Activated T-helper 9 cell treated with anti-CD3 and anti-CD28 coated beads, Interleukin-2, amount 50 U/mL, for 16 hours (primary cell): ENCODE measurements at regions not wholly inside any gene's neighbourhood (a gene's known extent, or its start where the extent isn't known, plus 50 kb on each side); places are given as distances from the start of the nearest gene placed in this dataset.
"Not testable (repeated sequence)": the region's sequence is repeated elsewhere in the genome, so short reads cannot be mapped to it uniquely, and the experiment has no call there.

Experiments used
- DNase-seq: peaks from one replicate; pipeline ENCODE4 v3.0.0-alpha.2; 2020; ENCODE audit warnings: low read depth

DNA sequence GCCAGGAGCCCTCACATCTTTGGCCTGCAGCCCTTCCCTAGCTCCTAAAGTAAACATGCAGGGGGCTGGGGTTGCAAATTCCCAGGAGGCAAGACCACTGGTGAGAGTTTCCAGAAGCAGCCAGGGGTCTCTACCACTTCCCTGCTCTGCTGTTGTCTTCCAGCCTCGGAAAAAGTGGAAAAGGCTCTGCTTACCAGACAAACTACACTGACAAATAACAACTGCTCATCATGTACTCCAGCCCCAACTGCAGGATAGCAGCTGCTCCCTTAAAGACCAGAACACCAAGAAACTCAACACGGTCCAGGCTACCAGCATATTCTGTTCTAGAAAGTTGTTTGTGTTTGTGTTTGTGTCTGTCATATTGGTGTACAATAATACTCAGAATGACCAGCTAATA is 187.5 kb upstream of the MARCKS start:
- DNase-seq, result no peak

DNA sequence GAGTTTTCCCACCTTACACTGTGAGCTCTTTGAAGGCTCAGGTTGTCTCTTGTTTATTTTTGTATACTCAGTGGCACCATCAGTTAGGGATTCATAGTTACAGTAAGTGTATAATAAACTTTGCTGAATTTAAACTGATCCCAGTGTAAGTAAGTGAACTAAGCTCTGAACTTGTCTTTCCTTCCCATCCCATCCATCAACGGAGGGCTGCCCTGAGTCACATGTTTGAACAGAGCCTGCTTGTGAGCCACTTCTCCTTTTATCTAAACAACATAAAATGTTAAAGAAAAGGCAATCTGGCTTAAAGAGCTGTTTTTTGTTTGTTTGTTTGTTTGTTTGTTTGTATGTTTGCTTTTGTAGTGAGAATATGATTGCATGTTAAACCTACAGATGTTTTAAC is 185.7 kb upstream of the MARCKS start:
- no peak for DNase-seq

DNA sequence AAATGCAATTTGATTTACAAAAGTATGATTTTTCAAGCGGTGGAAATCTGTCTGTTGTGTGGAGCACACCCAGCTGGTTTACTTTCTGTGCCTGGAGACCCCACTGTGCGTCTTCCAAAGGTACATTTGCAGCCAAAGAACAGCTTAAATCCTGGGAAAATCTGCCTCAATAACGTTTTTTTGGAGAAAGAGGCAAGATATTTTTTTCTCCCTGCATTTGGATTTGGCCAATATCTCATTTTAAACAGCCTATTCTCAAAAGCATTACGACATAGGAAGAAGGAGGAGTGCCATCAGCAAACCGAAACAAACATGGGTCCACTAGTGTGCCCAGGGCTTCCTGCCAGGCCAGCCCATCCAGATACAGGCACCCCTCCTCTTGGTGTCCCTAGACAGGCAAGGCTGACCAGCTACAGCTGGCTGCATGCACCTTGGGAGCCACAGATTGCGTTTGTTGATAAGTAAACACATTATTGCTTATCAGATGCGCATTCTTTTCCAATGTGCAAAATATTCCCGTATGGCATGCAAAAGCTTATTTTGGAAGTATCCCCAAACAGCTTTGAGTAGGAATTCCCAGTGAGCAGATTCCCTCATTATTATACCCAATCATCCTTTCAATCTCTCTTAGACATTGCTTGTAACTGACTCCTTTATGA is 184.5 kb upstream of the MARCKS start:
- DNase-seq, result no peak

DNA sequence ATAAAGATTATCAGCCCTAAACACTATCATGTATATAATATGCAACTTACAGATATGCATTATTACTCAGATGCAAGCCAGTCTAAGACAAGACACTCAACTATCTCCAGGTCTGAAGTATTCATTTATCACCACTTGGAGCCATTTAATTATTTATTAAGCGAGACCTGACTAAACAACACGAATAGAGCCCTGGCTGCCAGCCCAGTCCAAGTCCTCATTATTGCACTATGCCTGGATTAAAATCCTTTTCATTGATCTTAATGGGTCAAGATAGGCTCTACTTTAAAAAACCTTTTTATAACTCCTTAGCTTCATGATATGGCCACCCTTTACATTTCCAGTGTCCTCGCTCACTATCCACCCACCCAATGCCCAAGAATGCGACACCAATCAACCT is 183.1 kb upstream of the MARCKS start:
- DNase-seq, result no peak

DNA sequence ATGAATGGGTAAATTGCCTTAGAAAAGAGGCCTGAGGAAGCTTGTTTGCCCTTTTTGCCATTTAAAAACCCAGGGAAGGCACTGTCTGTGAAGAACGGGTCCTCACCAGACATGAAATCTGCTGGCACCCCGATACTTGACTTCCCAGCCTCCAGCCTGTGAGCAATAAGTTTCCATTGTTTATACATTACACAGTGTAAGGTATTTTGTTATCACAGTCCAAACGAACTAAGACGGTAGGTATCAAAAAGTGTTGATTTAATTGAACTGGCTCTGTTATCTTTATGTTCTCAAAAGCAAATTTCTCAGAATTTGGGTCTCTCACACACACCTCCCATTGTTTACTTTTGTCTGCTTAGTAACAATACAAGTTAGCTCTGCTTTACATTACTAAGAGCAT is 181.1 kb upstream of the MARCKS start:
- no peak for DNase-seq

DNA sequence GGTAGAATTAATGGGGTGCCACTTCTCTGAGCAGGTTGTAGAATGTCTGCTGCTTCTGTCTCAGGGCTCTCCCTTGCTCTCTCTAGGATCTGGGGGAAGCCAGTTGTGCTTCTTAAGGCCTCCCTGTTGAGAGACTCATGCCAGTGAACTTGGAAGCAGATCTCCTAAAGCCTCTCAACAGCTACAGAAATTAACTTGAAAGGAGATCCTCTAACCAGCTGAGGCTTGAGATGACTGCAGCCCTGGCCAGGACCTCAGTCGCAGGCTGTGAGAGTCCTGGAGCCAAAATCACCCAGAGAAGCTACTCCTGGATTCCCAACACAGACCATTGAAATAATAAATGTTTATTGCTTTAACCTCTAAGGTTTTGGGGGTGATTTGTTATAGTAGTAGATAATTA is 180.2 kb upstream of the MARCKS start:
- DNase-seq, result no peak

DNA sequence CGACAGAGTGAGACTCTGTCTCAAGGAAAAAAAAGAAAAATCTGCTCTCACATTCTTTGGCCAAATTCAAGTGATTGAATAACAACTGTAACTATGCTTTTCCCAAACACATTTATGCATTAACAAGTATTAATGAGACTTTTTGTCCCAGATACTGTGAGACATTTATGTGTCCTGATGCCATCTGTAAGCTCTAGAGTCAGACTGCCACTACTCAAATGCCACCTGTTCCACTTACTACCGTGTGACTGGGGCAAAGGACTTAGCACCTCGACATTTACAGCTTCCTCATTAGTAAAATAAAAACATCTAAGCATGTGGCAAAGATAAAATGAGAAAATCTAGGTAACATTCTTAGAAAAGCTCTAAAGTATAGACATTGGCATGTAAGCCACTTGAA is 178.1 kb upstream of the MARCKS start:
- no peak for DNase-seq

DNA sequence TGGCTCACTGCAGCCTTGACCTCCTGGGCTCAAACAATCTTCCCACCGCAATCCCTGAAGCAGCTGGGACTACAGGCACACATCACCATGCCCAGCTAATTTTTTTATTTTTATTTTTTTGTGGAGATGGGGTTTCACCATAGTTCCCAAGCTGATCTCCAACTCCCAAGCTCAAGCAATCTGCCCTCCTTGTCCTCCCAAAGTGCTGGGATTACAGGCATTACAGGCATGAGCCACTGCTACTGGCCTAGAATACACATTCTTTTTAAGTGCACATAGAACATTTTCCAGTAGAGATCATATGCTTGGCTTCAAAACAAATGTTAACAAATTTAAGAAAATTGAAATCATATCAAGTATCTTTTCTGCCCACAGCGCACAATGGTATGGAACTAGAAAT is 176.8 kb upstream of the MARCKS start:
- no peak for DNase-seq

DNA sequence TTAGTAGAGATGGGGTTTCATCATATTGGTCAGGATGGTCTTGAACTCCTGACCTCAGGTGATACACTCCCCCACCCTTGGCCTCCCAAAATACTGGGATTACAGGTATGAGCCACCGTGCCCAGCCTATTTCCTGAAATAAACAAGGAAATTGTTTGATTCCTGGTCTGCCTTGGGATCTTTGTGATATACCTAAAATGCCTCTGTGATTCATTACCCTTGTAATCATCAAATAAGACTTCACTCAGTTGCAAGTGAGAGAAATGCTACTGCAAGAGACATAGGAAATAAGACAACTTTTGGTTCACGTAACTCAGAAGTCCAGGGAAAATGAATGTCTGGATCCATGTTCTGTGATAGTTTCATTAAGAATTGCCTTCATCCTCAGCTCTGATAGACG is 173.2 kb upstream of the MARCKS start:
- no peak for DNase-seq

DNA sequence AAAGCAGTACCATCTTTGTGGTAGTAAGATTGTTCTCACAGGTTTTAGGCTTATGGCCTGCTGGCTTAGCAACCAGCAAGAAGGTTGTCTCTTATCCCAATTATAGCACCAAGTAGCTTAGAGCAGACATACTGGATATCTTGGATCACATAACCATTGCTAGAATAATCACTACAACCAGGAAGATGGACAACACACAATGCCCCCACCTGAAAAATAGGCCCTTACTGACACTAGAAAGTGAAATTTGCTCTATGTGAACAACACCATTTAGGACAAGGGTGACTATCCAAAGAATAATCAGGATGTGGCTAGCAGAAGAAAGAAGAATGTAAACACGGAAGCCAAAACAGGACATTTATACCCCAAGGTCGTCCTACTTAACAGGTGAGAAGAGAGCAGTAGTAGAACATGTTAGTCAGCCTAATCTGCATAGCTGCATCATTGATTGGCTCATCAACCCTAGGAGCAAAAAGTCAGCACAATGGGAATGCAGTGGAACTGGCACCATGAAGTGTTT is 172.7 kb upstream of the MARCKS start:
- DNase-seq, result no peak

DNA sequence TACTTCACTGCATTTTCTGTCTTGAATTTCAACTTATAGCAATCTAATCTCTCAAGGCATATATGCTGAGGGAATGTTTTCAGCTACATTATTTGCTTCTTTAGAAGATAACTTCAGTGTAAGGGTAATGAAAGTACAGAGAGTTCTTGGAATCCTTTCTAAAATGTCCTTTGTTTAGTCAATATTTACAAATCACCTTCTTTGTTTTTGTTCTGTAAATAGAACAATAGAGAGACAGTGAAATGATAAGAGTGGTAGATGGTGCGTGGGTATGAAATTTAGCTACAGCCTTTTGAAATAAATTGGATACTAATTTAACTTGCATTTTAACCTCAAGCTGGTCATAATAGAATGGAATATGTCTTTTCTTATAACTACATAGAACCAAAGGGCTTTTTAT is 171.1 kb upstream of the MARCKS start:
- DNase-seq, result no peak

DNA sequence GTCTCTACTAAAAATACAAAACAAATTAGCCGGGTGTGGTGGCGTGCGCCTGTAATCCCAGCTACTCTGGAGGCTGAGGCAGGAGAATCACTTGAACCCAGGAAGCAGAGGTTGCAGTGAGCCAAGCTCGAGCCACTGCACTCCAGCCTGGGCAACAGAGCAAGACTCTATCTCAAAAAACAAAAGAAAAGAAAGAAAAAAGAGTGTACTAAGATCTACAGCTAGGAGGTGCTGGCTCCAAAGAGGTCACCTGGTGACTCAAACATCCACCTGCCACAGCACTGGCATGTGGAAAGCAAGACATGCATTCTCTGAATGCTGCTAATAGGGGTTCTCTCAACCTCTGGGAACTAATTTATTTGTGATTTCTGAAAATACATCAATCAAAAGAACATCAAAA is 167.5 kb upstream of the MARCKS start:
- not testable (repeated sequence) for DNase-seq

DNA sequence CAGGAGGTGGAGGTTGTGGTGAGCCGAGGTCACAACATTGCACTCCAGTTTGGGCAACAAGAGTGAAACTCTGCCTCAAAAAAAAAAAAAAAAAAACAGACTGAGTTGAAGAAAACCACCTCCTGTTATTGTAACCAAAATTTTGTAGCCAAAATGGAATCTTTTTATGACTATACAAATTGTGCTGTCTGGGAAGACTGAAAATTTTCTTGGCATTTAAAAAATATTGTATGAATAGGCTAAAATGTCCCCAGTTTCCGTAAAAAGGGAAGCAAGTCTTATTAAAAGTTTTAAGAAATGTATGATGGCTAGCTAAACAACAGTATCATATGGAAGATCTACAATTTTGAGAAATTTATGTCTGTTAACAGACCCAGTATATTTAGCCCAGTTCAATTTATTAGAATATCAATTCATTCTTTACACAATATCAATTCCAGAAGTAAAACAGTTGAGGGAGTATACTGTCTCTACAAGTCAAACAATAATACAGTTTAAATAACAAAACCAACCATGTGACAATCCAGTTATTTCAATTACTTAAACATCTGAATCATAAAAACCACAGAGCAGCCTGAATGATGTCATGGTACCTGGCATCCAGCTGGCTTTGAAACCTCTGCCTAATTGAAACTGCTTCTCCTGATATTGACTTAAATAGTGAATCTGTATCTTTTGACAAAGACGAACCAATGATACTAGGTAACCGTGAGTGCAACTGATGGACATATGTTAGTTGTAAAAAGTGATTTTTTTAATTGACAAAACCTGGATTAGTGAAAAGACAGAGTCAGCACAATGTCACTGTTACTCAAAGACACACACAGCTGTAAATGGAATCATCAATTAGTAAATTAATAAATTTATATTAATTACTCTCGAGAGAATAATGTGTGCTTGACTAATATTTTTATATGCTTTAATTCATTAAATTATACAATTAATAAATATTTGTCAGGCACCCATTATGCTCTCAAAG is 166.6 kb upstream of the MARCKS start:
- no peak for DNase-seq

DNA sequence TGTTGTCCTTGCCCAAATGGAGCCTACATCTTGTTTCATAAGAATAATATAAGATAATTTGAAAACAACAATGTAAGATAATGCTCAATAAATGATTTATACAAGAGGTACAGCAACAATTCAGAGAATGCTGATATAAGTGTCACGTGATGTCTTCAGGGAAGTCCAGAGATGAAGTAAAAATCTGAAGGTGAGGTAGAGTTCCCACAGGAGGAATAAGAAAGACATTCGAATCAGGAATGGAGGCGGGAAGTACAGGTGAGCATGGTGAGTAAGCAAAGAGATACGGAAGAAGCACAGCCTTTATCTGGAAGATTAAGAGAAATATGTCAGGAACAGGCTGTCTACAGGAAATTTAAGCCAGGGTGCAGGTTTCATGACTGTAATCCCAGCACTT is 165.9 kb upstream of the MARCKS start:
- DNase-seq, result no peak

DNA sequence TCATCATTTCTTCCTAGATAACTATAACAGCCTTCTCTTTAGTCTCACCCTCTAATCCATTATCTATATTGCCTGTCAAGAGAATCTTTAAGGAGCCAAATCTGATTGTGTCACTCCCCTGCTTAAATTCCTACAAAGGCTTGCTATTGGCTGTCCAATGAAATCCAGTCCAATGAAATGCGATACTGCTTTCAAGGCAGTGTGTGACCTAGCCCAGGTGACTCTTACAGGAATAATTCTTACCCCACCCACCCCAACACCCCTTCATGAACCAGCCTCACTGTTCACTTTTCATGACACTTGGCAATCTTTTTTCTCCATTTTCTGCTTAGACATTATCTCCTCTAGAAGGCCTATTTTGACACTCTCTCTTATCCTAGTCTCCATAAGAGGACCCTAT is 163.3 kb upstream of the MARCKS start:
- DNase-seq, result no peak

DNA sequence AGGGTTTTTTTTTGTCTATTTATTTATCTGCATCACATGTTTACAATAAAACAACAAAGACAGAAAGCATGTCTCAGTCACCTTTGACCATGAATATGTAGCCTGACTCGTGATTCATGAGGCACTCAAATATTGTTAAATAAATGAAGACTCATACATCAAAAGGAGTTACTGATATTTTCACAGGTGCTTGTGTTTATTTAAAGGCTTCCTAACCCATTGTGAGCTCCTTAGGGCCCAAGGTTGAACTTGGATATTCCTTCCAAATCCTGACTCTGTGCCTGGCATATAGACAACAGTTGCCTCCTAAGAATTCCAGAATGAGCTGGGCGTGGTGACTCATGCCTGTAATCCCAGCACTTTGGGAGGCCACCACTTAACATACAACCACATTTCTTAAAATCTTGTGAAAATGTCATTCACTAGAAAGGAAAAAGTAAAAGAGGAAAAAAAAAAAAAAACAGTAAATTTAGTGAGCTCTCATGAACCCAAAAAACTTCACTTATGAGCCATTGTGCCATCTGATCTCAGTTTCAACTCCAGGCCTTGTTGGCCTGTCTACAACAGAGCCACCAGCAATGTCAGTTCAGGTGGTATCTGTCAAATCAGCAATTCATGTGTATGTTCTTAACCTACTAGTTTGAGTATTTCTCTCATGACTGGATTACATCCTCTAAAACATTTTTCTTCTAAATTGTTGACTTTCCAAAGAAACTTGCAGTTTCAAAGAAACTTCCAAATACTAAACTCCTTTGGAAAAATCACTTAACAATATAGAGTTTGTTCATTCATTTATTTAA is 162.7 kb upstream of the MARCKS start:
- no peak for DNase-seq

DNA sequence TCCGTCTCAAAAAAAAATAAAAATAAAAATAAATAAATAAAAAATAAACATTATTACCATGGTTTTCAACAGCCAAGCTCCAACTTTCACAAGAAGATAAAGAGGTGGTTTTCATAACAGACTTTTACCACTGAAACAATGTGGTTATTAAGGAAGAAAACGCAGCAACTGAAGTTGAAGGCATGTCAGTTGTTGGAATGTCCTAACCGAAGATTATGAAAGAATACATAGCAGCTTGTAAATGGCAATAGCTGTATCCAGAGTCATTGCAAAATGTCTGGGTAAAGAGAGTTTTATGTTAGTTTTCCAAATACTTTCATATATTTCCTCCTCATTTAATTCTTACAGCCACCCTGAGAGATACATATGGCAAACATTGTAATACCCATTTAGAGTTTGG is 161.6 kb upstream of the MARCKS start:
- DNase-seq, result no peak

DNA sequence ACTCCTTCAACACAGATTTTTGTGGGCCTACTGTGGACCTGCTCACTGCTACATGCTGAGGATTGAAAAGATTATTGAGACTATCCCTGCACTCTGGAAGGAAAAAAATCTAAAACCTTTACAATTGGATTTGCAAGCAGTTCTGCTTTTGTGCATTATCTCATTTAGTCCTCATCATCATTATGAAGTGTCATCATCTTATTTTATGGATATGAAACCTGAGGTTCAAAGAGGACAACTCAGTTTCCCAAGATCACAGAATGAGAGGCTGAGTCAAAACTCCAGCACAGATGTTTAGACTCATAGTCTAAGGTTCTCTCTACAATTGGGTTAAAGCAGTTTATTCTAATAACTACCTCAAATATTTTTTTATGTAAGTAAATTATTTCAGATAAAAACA is 160.2 kb upstream of the MARCKS start:
- DNase-seq, result no peak

DNA sequence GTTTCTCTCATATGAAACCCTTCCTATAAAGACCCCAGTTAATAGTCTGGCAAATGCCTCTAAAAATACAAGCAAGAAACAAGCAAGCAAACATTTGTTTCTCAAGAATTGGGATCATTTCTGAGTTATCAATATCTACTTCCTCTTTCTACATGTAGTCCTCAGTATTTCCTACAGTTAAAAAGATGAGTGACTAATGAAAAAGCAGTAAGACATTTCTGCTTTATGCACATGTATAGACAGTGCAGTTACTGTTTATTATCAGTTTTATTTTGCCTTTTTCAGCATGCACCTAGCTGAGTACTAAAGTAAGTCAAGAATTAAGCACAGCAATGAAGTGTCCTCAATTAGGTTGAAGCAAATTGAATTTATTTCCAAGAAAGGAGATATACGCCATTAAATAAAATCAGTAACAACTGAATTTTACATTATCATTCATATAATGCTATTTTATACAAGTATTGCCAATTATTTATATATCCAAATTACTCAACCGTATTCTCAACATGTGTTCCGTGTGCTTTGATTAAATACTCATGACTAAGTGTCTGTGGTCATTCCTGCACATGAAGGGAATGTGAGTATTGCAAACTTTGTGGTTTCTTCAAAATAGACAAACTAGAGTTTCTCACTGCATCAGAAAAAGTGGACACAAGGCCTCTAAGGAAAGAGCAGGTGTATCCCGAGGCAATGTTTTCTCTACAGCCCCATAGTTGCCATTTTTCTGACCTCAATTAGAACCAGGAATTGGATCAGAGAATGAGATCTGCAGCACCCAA is 159.3 kb upstream of the MARCKS start:
- DNase-seq, result no peak

DNA sequence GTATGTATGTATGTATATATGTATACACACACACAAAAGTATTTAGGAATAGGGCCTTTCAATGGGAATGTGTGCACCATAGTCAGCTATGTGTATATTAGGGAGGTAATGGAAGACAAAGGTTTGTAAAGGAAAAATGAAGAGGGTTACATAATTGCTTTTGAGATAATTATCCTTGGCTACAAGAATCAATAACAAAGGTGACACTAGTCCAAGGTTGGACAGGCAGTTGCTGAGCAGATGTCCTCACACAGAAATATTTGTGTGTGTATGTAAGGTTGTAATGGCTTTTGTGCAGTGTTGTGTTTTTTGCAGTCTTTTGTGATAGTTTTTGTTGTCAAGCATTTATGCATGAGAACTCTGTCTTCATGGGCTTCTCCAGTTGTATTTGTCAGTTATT is 157.9 kb upstream of the MARCKS start:
- DNase-seq, result no peak

DNA sequence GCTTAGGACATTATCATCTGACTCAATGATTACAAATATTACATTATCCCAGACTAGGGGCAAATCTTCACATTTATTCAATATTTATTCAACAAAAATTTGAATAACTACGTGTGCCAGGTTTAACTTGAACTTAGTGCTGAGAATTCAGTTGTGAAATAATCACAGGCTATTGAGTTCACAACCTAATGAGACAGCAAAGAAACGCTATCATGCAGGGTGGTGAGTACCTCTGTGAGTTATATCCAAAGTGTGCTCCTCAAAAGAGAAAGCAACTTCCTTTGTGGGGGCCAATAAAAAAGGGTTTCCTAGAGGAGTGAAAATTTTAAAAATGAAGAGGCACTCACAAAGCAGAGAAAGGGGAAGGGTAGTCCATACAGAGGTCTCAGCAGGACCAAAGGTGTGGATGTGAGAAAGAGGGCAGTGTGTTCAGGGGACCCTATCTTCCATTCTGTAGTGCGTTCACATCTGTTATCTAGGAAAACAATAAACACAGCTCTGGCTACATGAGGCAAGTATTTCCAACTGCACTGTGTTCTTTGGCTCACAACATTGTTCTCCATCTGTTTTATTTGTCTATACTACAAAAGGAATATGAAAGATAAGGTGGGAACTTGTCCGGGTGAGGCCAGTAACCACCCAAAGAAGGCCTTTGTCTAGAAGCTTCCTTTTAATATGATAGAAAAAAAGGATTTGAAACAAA is 155.4 kb upstream of the MARCKS start:
- no peak for DNase-seq
